HG03571 (cell line): ENCODE measurements at regions not wholly inside any gene's neighbourhood (a gene's known extent, or its start where the extent isn't known, plus 50 kb on each side); places are given as distances from the start of the nearest gene placed in this dataset.

Experiments used
- ATAC-seq: cut with Tn5 transposase; IDR thresholded peaks from one replicate; pipeline ENCODE4 v1.9.1; 2021; ENCODE audit not compliant: unreplicated experiment

DNA sequence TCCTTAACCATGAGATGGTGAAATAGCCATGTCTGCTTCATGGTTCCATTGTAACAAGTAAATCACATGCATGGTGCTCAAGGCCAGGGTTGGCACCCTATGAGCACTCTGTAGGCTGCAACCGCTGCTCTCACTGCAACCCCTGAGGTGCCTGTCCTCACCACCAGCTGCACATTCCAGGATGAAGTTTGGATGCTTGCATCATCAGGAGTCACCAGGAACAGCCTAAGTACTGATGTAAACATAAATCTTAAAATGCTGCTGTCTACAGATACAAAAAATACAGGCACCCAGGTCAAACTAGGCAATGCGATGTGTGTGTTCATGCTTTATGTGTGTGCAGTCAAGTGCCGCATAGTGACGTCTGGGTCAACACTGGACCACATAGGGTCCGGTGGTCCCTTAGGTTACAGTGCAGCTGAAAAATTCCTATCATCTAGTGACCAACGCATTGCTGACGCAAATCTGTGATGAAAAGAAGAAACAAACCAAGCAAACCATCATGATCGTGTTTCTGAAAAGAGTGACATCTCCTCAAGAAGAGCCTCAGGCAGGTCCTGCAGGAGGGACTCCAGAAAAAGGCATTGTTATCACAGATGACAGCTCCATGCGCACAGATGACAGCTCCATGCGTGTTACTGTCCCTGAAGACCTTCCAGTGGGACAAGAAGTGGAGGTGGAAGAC lies 234.8 kb downstream of the AUH start:
- no peak for ATAC-seq

DNA sequence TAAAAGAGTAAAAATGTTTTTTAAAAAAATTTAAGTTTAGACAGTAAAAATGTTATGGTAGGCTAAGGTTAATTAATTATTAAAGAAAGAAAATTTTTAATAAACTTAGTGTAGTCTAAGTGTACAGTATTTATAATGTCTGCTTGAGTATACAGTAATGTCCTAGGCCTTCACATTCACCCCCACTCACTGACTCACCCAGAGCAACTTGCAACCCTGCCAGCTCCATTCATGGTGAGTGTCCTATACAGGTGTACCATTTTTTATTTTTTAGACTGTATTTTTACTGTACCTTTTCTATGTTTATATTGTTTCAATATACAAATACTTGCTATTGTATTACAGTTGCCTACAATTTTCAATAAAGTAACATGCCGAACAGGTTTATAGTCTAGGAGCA lies 234.1 kb downstream of the AUH start:
- no peak for ATAC-seq

- ATAC-seq, result no peak
Measured at GRCh38 chr9:91130796-91131318, 230.9 kb downstream of the AUH start.

- ATAC-seq, result peak; percentile 71
Measured at GRCh38 chr9:91131433-91131839, 230.3 kb downstream of the AUH start.

DNA sequence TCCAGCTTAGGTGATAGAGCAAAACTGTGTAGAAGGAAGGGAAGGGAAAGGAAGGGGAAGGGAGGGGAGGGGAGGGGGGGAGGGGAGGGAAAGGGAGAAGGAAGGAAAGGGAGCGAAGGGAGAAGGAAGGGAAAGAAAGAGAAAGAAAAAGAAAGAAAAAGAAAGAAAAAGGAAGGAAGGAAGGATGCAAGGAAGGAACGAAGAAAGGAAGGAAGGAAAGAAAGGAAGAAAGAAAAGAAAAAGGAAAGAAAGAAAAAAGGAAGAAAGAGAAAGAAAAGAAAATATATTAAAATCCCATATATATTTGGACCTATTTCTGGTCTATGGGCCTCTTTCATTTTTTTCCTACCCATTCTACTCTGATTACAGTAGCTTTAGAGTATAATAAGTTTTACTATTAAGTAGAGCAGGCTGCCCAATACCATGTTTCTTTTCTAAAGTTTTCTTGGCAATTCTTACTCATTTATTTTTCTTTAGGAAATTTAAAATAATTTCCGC lies 229.1 kb downstream of the AUH start:
- no peak for ATAC-seq

- no peak for ATAC-seq
Measured at GRCh38 chr9:91134608-91135007, 227.1 kb downstream of the AUH start.

- ATAC-seq, result no peak
Measured at GRCh38 chr9:91137391-91137790, 224.3 kb downstream of the AUH start.

GRCh38 chr9:91138760-91139159 lies 223.0 kb downstream of the AUH start:
- ATAC-seq, result no peak

- ATAC-seq, result no peak
Measured at GRCh38 chr9:91141407-91141965, 220.2 kb downstream of the AUH start.

GRCh38 chr9:91143162-91143561 lies 218.6 kb downstream of the AUH start:
- ATAC-seq, result no peak

GRCh38 chr9:91143642-91144041 lies 218.1 kb downstream of the AUH start:
- no peak for ATAC-seq

GRCh38 chr9:91144769-91145168 lies 216.9 kb downstream of the AUH start:
- ATAC-seq, result no peak

DNA sequence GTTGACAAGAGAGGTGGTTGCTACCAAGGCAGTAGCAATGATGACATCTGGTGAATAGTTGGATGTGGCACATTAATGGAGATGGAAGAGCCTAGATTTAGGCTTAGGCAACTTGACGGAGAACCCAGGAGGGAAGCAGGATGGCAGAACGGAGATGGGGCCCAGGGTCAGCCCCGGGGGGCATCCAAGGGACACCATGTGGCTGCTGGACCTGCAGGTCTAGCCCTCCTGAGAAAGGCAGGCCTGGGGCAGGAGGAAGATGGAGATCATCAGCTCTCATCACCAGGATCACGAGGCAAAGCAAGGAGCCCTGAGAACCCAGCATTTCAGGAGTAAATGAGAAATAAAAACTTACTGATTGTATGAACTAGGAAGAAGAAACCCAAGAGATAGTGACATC lies 216.2 kb downstream of the AUH start:
- no peak for ATAC-seq

DNA sequence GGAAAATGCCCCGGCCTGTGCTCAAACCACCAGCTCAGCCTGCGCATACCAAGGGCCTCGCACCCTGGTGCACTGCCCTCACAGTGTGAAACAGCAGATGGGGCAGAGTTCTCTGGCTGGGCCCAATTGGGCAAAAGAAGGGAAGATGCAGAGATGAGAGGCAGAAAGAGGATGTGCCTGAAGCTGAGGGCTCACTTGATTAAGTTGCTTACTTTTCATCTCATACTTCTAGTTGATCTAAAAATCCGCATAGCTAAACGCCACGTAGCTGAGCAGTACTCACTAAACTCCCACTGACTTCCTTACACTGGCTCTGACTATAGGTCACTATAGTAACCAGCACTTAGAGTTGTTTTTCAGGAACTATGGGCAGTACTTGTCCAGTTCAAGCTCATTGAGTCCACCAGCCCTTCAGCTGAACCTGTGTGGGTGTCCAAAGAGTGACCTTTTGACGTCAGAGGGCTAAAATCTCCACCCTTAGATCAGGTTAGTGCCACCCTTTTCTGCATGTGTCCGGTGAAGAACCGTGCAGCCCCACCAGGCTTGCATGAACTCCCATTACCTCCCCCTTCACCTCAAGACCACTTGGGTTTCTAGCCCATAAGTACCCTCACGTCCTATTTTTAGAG lies 215.2 kb downstream of the AUH start:
- no peak for ATAC-seq

DNA sequence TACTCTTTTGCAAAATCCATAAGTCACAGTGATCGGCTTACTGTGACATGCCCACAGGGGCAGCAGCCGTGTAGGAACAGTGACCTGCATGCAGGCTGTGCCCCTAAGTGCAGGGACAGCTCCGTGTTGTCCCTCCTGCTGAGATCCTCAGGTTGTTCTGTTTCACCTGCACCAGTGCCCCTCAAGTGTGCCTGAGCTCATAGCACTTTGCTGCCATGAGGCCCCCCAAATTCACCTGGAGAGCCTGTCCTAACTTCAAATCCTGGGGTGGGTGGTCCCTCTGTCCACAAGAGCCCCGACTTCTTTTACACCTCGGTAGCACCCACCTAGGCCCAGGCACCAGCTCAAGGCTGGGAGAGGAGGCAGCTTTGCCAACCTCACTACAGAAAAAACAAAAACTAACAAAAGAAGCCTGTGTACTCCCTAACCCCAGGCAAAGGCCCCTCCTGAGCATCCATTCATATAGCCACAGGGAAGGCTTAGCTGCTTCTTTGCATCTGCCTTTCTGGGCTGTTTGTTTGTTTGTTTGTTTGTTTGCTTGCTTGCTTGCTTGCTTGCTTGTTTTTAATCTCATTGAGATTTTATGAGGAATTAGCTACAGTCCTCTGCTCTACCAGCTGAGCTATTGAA lies 214.5 kb downstream of the AUH start:
- ATAC-seq, result no peak

GRCh38 chr9:91148306-91148705 lies 213.4 kb downstream of the AUH start:
- no peak for ATAC-seq

DNA sequence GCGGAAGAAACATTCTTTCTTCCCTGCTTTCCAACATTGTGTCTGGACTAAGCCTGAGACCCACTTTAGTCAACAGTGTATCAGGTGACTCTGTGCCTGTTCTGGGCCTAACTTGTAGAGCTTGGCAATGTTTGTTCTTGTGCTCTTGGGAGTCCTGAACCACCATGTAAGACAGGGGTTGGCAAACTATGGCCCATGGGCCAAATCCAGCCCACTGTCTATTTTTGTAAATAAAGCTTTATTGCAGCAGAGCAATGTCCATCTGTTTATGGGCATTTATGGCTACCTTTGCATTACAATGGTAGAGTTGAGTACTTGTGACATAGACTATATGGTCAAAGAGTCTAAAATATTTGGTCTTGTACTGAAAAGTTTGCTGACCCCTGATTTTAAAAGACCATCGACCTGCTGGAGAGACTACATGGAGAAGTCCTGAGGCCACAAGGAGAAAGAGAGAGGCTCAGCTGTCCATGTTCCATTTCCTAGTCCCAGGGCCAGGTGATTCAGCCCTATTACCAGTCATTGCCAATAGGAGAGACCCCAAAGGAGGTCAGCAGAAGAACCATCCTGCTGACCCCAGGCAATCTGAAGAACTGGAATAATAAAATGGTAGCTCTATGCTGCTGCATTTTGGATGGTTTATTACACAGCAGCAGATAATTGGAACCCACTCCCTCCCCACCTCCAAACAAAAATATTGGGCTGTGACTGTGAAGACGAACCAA lies 211.3 kb downstream of the AUH start:
- no peak for ATAC-seq

DNA sequence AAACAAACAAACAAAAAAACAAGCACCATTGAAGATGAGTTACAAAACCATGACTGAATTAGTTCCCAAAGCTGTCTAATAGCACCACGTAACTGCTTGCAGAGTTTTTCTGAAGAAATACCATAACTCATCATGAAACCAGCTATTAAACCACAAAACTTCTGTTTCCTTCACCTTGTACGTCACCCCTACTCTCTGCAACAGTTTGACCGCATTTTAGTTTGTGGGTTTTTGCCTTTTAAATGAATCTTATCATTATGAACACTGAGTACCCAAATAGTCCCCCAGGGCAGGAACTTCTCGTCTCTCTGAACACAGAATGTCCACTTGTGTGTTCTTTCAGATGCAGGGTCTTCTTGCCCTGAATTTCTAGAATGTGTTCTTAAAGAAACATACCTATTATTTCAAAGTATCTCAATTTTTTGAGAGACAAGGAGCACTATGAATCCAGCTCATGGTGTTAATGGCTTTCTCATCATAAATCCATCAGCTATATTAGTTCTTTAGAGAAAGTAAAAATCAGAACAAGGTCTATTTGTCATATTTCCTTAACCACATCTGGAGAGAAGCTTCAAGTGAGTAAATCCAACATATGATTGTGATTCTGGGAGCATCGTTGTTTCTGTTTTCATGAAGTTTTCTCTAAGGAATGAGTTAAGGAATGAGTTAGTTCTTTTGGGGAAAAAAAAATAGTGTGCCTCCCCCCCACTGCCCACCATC lies 210.6 kb downstream of the AUH start:
- ATAC-seq, result peak; percentile 75

DNA sequence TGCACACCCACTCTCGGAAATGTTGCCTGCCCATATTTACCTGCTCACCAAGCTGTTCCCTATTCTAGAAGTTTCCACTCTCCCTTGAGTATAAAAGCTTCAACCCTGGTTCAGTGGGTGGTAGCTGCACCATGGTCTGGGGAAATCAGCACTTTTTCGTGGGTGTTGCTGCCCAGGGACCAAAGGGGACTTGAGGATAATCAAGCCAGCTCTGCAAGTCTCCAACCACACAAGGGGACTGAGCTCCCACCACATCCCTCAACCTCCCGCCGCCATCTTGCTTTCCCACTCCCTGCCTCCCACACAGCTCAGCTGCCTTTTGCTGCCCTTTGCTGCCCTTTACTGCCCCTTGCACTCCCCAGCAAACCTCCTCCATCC lies 210.0 kb downstream of the AUH start:
- no peak for ATAC-seq

DNA sequence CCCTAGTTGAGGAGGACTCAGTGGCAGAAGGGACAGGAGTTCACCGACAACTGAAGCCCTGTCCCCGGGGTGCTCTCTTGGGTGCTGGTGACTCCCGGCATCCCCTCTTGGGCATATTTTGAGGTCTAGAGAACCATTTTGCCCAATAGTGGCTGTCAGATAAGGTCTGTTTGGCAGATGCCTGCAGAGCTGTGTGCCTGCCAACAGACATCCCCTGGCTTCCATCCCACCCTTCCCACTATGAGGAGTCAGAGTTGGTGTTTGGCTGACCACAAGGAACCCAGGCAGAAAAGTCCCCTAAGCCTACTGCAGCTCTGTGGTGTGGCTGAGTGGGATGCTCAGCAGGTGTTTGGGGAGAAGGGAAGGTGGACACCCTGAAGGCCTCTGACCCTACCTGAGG lies 207.0 kb downstream of the AUH start:
- ATAC-seq, result no peak

GRCh38 chr9:91155181-91155580 lies 206.5 kb downstream of the AUH start:
- no peak for ATAC-seq
